GM19328 (cell line): ENCODE measurements at regions not wholly inside any gene's neighbourhood (a gene's known extent, or its start where the extent isn't known, plus 50 kb on each side); places are given as distances from the start of the nearest gene placed in this dataset.
"Not testable (repeated sequence)": the region's sequence is repeated elsewhere in the genome, so short reads cannot be mapped to it uniquely, and the experiment has no call there.

Experiments used
- ATAC-seq: cut with Tn5 transposase; IDR thresholded peaks from one replicate; pipeline ENCODE4 v1.9.1; 2021; ENCODE audit warnings: mild to moderate bottlenecking, moderate library complexity; ENCODE audit not compliant: unreplicated experiment

DNA sequence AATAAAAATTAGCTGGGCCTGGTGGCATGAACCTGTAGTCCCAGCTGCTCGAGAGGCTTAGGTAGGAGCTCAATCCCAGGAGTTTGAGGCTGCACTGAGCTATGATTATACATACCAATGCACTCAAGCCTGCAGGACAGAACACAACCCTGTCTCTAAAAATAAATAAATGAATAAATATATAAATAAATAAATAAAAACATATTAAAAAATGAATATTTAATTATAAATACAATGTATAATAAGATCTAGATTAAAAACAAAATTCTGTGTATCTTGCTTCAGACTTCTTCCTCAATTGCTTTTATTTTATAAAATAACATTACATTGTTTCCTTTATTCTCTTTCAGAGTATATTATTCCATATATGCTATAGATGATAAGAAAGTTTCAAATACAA lies 1964.1 kb downstream of the PCDH9 start:
- no peak for ATAC-seq

DNA sequence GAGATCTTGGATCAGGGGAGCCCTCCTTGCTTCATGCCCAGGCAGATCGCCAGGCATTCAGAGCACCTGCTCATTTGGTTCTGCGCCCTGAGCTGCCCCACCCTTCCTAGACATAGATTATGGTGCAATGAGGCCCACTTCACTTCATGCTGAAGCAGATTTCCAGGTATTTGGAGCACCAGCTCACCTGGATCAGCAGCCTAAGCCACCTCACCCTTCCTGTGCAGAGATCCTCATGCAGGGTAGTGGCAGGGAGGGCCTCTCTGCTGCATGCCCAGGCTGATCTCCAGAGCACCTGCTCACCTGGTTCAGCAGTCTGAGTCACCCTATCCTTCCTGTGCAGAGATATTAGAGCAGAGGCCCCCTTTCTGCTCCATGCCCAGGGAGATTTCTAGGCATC lies 1966.1 kb downstream of the PCDH9 start:
- ATAC-seq, result no peak

DNA sequence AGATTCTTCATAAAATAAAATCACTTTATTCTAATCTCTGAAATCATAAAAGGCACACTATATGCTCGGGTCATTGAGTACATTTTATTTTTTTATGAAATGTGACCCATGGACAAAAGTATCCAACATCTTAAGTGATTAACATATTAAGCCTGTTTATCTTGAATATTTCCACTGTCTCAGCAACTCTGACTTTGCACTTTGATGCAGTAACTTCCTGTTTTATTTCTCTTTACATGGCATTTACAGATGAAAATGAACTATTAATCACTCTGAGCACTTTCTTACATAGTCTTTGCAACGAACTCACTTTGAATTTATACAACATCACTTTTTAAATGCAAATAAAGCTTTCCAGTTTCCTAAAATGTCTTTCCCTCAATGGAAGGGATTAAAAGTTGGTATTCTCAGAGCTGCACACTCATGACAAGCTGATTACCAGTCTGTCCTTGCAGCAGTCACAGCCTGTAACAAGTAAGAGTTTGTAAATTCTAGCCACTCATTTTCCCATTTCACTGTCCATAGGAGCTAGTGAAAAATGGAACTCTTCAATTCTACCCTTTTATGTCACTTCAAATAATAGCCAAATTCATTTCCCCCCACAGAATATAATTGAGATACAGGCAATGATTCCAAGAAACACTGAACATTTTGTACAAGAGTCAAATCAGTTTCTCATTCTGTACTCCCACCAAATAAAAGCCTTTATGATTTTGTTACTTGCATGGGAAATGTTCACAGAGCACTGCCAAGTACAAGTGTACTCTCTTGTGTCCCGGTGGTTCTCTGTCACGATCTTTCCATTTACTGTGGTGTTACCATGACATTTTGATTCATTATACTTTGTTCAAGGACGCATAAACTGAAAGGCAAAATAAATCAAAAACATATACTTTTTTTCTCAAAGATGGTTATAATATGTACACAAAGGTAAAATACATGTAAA lies 1968.9 kb downstream of the PCDH9 start:
- ATAC-seq, result no peak

DNA sequence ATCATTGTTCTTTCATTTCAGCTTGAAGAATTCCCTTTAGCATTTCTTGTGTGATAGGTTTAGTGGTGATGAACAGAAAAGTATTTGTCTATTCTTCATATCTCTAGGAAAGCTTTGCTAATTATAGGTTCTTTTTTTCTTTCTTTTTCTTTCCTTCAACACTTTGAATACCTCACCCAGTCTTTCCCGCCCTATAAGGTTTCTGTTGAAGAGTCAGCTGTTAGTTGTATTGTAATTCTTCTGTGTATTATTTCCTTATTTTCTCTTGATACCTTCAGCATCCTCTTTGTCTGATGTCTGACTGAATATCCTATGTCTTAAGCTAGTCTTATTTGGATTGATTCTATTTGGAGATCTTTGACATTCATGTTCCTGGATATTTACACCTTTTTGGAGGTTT lies 1989.4 kb downstream of the PCDH9 start:
- ATAC-seq, result no peak

DNA sequence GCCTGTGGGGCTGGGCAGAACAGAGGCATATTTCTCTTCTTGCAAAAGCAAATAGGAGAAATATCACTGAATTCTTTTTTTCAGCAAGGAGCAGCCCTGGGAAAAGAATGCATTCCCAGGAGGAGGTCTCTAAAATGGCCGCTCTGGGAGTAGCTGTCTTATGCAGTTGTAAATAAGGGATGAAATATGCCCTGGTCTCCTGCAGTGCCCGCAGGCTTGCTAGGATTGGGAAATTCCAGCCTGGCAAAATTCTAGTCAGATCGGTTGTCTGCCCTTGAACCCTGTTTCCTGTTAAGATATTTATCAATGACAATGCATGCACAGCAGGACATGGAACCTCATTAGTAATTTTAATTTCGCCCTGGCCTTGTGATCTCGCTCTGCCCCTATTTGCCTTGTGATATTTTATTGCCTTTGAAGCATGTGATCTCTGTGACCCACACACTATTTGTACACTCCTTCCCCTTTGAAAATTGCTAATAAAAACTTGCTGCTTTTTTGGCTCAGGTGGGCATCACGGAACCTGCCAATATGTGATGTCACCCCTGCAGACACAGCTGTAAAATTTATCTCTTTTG lies 1993.2 kb downstream of the PCDH9 start:
- ATAC-seq, result no peak

DNA sequence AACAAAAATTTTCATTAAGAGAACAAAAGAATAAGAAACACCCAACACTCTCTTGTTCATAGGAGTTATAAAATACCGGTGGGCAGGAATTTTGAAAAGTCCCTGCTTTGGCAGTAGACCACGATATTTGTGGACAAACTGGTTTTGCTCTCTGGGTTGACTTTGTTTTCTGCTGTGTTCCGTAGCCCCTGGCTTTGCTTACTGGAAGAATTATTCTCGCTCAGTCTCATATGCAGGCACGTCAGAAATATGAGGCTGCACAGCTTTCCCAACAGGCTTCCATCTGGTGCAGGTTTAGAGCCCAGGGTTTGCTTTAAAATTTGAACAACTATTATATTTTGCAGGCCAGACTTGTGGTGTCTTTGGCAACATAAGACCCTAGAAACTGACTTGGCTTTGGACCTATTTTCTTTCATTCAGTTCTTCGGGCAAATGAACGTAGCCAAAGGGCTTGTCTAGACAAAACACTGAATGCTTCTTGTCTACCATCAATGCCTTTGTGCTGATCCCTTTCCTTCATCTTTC lies 2012.6 kb downstream of the PCDH9 start:
- no peak for ATAC-seq

DNA sequence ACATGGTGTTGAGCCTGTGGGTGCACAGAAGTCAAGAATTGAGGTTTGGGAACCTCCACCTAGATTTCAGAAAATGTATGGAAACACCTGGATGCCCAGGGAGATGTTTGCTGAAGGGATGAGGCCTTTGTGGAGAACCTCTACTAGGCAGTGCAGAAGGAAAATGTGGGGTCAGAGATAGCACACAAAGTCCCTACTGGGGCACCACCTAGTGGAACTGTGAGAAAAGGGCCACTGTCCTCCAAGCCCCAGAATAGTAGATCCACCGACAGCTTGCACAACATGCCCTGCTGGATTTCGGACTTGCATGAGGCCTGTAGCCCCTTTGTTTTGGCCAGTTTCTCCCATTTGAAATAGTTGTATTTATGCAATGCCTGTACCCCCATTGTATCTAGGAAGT lies 2027.3 kb downstream of the PCDH9 start:
- ATAC-seq, result not testable (repeated sequence)

DNA sequence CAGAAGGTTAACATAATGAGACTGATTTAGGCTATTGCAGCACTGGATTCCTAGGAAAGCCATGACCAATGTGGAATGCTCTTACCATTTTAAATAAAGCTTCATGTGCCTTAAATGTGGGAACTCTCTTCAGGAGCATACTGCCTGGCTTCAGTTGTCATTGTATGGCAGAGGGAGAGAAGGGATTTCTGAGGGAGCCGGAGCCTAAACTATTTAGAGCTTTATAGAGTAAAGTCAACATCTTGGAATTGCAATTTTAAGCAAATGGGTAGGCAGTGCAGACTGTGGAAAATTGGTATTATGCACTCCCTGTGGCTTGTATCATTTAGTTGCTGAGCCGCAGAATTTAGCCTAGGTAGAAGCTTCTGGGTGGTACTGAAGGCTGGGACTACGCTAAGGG lies 2041.4 kb downstream of the PCDH9 start:
- no peak for ATAC-seq

DNA sequence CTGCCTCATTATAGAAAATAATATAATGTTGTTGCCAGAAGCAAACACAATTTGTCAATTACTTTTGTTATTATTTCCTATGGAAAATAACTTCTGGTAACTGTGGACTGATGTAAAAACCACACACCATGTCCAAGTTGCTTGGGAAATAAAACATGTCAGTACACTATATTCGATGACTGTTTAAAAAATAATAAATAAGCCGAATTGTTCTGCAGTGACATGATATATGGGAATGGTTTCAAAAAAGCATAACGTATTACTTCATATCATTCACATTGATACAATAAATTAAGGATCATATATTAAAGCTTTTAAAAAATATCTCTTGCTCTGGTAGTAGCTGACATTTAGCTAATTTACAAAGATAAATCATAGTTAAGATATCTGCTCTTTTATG lies 2062.1 kb downstream of the PCDH9 start:
- no peak for ATAC-seq

DNA sequence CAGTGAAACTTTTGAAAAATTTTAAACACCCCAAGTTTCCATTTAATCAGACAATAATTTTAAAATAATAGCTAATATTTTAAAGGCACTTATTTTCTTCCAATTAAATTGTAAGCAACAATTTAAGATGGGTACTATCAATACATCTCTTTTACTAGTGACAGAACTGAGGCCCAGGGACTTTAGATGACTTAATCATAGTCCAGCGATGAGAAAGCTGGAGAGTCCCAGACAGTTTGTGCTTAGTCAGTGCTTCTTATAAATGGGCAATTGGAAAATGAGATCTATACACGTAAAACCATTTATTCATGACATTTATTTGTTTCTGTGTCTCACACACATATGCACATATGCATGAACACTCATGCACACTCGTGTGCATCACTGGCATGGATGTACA lies 2063.5 kb downstream of the PCDH9 start:
- no peak for ATAC-seq

DNA sequence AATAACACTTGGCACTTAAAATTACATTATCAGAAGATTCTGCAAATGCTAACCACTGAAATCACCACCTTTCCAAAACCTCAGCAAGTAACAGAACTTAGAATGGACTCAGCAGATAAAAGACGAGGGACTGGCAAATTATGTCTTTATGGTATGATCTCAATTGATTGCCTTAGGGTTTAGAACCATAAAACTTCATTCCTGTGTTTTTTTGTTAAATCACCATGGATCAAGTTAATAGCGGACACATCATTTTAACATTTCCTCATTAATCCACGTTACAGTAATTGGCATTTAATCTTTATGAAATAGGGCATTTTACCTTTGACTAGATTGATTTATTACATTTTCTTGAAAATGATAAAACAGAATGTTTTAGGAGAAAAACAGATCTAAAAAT lies 2070.3 kb downstream of the PCDH9 start:
- ATAC-seq, result no peak

DNA sequence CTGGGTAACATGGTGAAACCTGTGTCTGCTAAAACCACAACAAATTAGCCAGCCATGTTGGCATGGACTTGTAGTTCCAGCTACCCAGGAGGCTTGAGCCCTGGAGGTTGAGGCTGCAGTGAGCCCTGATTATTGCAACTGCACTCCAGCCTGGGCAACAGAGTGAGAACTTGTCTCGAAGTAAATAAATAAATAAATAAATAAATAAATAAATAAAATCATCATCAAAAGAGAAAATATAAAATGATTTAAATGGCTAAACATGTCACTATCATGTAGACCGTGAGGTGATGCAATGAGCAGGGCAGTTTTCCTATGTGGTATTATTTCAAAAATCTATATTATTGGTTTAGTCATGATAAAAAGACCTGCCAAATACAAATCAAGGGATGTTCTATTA lies 2074.3 kb downstream of the PCDH9 start:
- no peak for ATAC-seq

DNA sequence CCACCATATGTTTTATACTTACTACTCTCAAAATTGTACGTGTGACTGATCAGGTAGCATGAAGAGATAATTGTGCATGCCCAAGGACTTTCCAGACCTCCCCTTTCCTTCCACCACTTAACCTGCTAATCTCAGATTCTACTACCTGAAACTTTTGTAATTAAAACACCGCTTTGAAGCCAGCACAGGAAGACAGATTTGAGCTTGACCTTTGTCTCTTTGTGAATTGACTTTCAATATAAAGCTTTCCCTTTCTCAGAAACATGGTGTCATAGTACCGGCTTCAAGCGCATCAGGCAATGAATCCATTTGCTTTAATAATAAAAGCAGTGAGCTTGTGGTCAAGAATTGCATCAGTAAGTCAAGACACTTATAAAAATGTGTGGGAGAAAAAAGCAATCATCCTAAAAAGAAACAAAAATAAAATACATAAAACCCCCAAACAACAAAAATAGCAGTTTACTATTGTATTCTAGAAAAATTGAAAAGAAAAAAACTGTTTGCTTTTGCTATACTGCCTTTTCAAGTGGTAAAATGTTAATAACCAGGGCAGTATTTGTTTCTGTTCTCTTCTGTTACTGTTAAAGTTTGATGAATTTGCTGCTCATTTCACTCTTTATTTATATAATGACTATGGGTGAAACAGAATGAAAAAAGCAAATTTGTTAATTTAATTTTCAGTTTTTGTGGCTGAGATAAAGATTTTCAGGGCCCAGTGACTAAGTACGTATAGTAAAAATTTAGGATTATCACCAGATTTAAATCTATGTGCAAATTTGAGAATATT lies 2075.3 kb downstream of the PCDH9 start:
- no peak for ATAC-seq

DNA sequence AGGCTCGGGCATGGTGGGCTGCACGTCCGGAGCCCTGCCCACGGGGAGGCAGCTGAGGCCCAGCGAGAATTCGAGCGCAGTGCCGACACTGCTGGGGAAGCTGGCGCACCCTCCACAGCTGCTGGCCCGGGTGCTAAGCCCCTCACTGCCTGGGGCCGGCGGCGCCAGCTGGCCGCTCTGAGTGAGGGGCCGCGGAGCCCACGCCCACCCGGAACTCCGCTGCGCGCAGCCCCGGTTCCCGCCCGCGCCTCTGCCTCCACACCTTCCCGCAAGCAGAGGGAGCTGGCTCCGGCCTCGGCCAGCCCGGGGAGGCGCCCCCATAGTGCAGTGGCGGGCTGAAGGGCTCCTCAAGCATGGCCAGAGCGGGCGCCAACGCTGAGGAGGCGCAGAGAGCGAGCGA lies 2080.4 kb downstream of the PCDH9 start:
- no peak for ATAC-seq

DNA sequence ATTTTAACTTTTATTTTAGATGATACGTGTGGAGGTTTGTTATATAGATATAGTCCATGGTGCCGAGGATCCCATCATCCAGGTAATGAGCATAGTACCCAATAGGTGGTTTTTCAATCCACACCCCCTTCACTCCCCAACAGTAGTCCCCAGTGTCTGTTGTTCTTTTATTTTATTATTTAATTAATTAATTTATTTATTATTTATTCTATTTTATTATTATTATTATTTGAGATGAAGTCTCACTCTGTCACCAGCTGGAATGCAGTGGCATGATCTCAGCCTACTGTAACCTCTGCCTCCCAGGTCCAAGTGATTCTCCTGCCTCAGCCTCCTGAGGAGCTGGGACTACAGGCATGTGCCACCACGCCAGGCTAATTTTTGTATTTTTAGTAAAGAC lies 2086.2 kb downstream of the PCDH9 start:
- no peak for ATAC-seq

DNA sequence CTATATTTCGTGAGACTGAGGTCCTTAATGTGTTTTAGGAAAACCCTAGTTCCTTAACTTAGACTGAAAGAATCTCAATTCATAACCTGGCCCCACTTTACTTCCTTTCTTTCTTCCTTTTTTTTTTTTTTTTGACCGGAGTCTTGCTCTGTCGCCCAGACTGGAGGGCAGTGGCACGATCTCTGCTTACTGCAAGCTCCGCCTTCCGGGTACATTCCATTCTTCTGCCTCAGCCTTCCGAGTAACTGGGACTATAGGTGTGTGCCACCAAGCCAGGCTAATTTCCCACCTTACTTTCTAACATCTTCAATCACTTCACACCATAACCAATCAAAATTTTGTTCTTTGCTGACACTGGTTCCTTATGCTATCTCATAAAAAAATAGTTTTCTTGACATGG lies 2097.0 kb downstream of the PCDH9 start:
- no peak for ATAC-seq

DNA sequence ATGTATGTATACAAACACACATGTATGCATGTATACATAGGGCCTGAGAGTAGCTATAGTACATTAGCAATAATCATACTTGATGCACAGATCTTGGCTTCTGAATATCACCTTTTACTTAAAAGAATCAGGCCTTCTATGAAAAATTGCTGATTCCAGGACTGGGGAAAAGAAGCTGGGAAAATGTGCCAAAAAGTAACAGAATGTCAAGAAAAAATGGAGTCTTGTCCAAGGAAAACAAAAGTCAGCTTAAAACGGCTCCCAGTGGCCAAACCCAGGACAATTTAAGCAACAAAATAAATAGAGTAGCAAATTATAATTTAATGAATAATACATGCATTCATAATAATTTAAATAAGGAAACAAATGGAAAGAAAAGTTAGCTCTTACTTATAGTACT lies 2104.9 kb downstream of the PCDH9 start:
- ATAC-seq, result no peak

DNA sequence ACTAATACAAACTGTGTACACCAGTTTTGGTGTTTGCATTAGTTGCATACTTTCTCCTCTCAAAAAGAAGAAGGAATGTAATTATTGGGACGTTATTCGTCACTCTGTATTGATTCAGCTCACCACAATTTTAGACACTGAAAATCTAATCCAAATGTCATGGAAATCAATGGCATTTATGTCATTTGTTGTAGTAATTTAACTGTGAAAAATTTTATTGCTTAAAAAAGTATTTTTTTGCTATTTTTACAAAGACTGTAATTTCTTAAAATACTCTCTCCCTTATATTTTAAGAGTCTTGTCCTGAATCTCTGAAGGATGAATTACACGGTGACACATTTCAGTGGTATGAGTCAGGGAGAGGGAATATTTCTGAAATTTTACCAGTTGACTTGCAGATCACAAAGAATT lies 2117.6 kb downstream of the PCDH9 start:
- ATAC-seq, result no peak

DNA sequence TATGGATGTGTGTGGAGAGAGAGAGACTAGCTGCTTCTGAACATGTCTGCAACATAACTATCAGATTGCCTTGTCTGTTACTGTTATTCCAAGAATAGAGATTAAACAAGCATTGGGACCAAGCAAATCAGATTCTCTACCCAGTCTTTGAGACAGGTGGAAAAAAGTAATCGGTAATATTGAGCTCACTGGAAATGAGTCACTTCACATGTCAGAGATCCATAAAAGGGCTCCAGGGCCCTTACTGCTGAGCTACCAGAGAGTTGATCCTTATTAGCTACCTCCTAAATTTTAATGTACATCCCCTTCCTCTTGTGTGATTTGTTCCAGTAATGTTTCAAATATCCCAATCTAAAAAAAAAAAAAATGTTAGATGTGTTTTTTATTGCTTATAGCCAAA lies 2118.0 kb downstream of the PCDH9 start:
- no peak for ATAC-seq

DNA sequence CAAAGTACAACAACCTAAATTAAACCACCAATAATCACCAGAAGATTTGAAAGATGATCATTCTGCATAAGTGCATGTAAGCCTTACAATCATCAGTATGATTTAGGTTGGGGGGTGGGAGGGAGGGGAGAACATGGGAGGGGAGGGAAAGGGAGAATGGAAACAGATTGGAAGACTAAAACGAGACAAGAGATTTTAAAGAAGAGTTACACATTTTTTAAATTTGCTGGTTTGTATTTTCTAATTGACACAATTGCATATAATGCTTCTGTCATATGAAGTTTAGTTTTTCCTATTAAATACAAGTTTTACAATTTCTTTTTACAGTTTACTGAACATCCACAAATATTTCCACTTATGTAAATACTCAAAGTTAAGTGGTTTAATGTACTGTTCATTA lies 2118.9 kb downstream of the PCDH9 start:
- no peak for ATAC-seq

DNA sequence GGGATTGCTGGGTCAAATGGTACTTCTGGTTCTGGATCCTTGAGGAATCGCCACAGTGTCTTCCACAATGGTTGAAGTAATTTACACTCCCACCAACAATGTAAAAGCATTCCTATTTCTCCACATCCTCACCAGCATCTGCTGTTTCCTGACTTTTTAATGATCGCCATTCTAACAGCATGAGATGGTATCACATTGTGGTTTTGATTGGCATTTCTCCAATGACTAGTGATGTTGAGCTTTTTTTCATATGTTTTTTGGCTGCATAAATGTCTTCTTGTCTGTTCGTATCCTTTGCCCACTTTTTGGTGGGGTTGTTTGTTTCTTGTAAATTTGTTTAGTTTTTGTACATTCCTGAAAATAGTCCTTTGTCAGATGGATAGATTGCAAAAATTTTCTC lies 2125.7 kb downstream of the PCDH9 start:
- ATAC-seq, result not testable (repeated sequence)

DNA sequence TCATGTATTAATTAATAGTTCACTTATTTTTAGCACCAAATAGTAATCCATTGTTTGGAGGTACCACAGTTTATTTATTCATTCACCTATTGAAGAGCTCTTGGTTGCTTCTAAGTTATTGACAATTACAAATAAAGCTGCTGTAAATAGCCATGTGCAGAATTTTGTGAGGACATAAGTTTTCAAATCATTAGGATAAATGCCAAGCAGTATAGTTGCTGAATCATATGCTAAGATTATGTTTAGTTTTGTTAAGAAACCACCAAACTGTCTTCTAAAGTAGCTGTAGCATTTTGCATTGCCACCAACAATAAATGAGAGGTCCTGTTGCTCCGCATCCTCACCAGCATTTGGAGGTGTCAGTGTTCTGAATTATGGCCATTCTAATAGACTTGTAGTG lies 2126.8 kb downstream of the PCDH9 start:
- ATAC-seq, result no peak
